Heart left ventricle (tissue), 16 donors: ENCODE measurements at regions not wholly inside any gene's neighbourhood (a gene's known extent, or its start where the extent isn't known, plus 50 kb on each side); places are given as distances from the start of the nearest gene placed in this dataset.

Experiments used
- ATAC-seq, 4 donors: fragments of 200-7000 bp; cut with Tn5 transposase; one replicate each; pipeline ENCODE4 v1.9.1; 2020 to 2022; ENCODE audit warnings: moderate library complexity in 4 of 4, mild to moderate bottlenecking in 3 of 4, moderate number of reproducible peaks in 1 of 4
- DNase-seq, 5 donors: peaks; one replicate each; pipeline ENCODE4 v3.0.0-alpha.2; 2020
- H3K27ac ChIP-seq, 12 donors: fragments of 200-600 bp; sonication (generic) in 4 of 12; one replicate each; pipeline versions ENCODE4 v1.5.0 to v1.8.0; 2016 to 2022; ENCODE audit warnings: mild to moderate bottlenecking in 2 of 12
- H3K27me3 ChIP-seq, 9 donors: fragments of 200-600 bp; sonication (generic) in 2 of 9; one replicate each; pipeline versions ENCODE4 v1.5.1 to v1.8.0; 2016 to 2022; ENCODE audit warnings: mild to moderate bottlenecking in 3 of 9
- H3K36me3 ChIP-seq, 9 donors: fragments of 200-600 bp; sonication (generic) in 2 of 9; one replicate each; pipeline versions ENCODE4 v1.5.0 to v1.8.0; 2018 to 2022; ENCODE audit warnings: mild to moderate bottlenecking in 2 of 9
- H3K4me1 ChIP-seq, 12 donors: fragments of 200-600 bp; sonication (generic) in 4 of 12; one replicate each; pipeline versions ENCODE4 v1.5.0 to v1.8.0; 2016 to 2022; ENCODE audit warnings: mild to moderate bottlenecking in 3 of 12
- H3K4me3 ChIP-seq, 12 donors: fragments of 200-600 bp; sonication (generic) in 4 of 12; one replicate each; pipeline versions ENCODE4 v1.5.0 to v1.8.0; 2017 to 2022; ENCODE audit warnings: mild to moderate bottlenecking in 9 of 12, moderate library complexity in 4 of 12
- H3K9me3 ChIP-seq, 12 donors: fragments of 200-600 bp; sonication (generic) in 4 of 12; one replicate each; pipeline versions ENCODE4 v1.5.0 to v1.8.0; 2016 to 2022; ENCODE audit warnings: mild to moderate bottlenecking in 1 of 12
- CTCF ChIP-seq, 12 donors: fragments of 200-600 bp; sonication (generic) in 4 of 12; IDR thresholded peaks; one replicate each; pipeline versions ENCODE4 v1.5.0 to v1.8.0; 2018 to 2022; ENCODE audit warnings: antibody characterized with exemption in 12 of 12, mild to moderate bottlenecking in 5 of 12
- POLR2A ChIP-seq, 2 donors: fragments of 450-650 bp; IDR thresholded peaks; one replicate each; pipeline ENCODE4 v1.6.1; 2017; ENCODE audit warnings: antibody characterized with exemption in 2 of 2, mild to moderate bottlenecking in 2 of 2, moderate library complexity in 2 of 2
- WGBS, 4 donors: extraction: QIAGEN DNeasy Blood & Tissue Kit in 2 of 4; methylation state at CpG; one replicate each; pipeline versions ENCODE4 v1.1.5 to v1.1.7; 2013 to 2018; 5-methylcytosine and 5-hydroxymethylcytosine counted together
- intact Hi-C, 10 donors: fragments of 100-400 bp; cut with DNase I; formaldehyde crosslinking; loops; one replicate each; pipeline versions ENCODE4 v1.11.1 to v1.14.2; 2022
- donor health status: ischemic (EF 13 %, LVEDD 7.1; RV severe dilation, severe dysfunction).
- donor health status: healthy with polysubstance abuse.
- donor health status: DM: no; HTN: yes; CAD: no.
- donor health status: DM: no; HTN: no; CAD: no.
- donor health status: ischemic (EF 25% LVEDD 6.9; RV normal size, moderate dysfunction).
- donor health status: ischemic (EF 25% LVEDD 5.7; RV mildly dilated, moderate dysfunction).
- donor health status: healthy.
- donor health status: DM: yes; HTN: yes; CAD: no.
- donor health status: ischemic (EF 35%, LVEDD 5.7; RV mildly dilated, moderate dysfunction).
- donor health status: nonischemic (EF 11% LVEDD 7.7; RV severe dilation, severe dysfunction).
- donor health status: DM: yes; HTN: yes; CAD: no.
- donor health status: PGD.
- donor health status: ischemic (EF 29% LVEDD 5.4; RV normal size, mild dysfunction).
- donor health status: nonischemic (EF 23%, LVEDD 6.1; RV moderate dilation, normal function).

GRCh38 chr15:88400084-88400483 lies 67.1 kb downstream of the MRPL46 start:
- H3K27me3 ChIP-seq: no peaks in the 10 kb centered on the region
- H3K36me3 ChIP-seq: no peaks in the 10 kb centered on the region
- WGBS, 4 donors: 64 to 83% (median 76%) methylated on average over 5 of the region's 5 CpGs
- peaks cover 0 to 28% (median 8%) of the 10 kb centered on the region in 12 donors for H3K4me1 ChIP-seq
- intact Hi-C loops: no loop called here
- ATAC-seq: no peak
- H3K4me3 ChIP-seq: no peak overlapping the region
- H3K9me3 ChIP-seq: peaks cover 0 to 6% (median 0%) of the 10 kb centered on the region in 12 donors
- TF ChIP-seq POLR2A (IDR thresholded peaks at IDR 0.05) (no peak), CTCF (IDR thresholded peaks at IDR 0.05) (no peak)
- DNase-seq: no peak
- H3K27ac ChIP-seq: peak overlapping the region in 1 of 12 donors; percentile 85

GRCh38 chr15:88399021-88399685 lies 68.0 kb downstream of the MRPL46 start:
- DNase-seq (no peak), ATAC-seq (no peak)
- H3K27ac ChIP-seq: no peak overlapping the region
- TF ChIP-seq CTCF (IDR thresholded peaks at IDR 0.05) (no peak), POLR2A (IDR thresholded peaks at IDR 0.05) (no peak)
- H3K4me1 ChIP-seq: peaks cover 0 to 32% (median 8%) of the 10 kb centered on the region in 12 donors
- intact Hi-C loops: no loop called here
- 91 to 93% (median 93%) methylated on average over 8 to 9 of the region's 9 CpGs for WGBS, 4 donors
- H3K36me3 ChIP-seq: no peaks in the 10 kb centered on the region
- peaks cover 0 to 6% (median 0%) of the 10 kb centered on the region in 12 donors for H3K9me3 ChIP-seq
- H3K4me3 ChIP-seq: no peak overlapping the region
- H3K27me3 ChIP-seq: no peaks in the 10 kb centered on the region

- no peak for ATAC-seq
- intact Hi-C loops: no loop called here
- H3K9me3 ChIP-seq: peaks cover 0 to 6% (median 0%) of the 10 kb centered on the region in 12 donors
- no peak for DNase-seq
- no peaks in the 10 kb centered on the region for H3K36me3 ChIP-seq
- WGBS, 4 donors: 83 to 100% (median 87%) methylated on average over 1 of the region's 1 CpG; no CpG with 5 or more reads in 1 of the 4 donors
- H3K27me3 ChIP-seq: no peaks in the 10 kb centered on the region
- H3K4me3 ChIP-seq: no peak overlapping the region
- no peak for TF ChIP-seq POLR2A (IDR thresholded peaks at IDR 0.05)
- TF ChIP-seq CTCF (IDR thresholded peaks at IDR 0.05): no peak
- no peak overlapping the region for H3K27ac ChIP-seq
- H3K4me1 ChIP-seq: peaks cover 0 to 32% (median 8%) of the 10 kb centered on the region in 12 donors
Observed at GRCh38 chr15:88398011-88398410, 69.2 kb downstream of the MRPL46 start.

GRCh38 chr15:88397506-88397905 lies 69.7 kb downstream of the MRPL46 start:
- Histone ChIP-seq H3K27me3 (no peaks in the 10 kb centered on the region), H3K4me1 (peaks cover 0 to 27% (median 8%) of the 10 kb centered on the region in 12 donors), H3K4me3 (no peak overlapping the region), H3K9me3 (peaks cover 0 to 6% (median 0%) of the 10 kb centered on the region in 12 donors), H3K27ac (no peak overlapping the region), H3K36me3 (no peaks in the 10 kb centered on the region)
- intact Hi-C loops: no loop called here
- no peak for TF ChIP-seq POLR2A (IDR thresholded peaks at IDR 0.05)
- DNase-seq: no peak
- ATAC-seq: no peak
- whole genome bisulfite sequencing, 4 donors: 80 to 92% (median 81%) methylated on average over 6 of the region's 6 CpGs
